Naive thymus-derived CD4-positive, alpha-beta T cell (primary cell): ENCODE measurements at regions not wholly inside any gene's neighbourhood (a gene's known extent, or its start where the extent isn't known, plus 50 kb on each side); places are given as distances from the start of the nearest gene placed in this dataset.

Source experiments
- ATAC-seq: fragments of 150-1000 bp; cut with Tn5 transposase; 2 replicates; pipeline ENCODE4 v1.10.0; 2021; ENCODE audit warnings: mild to moderate bottlenecking, moderate library complexity
- CTCF ChIA-PET: fragments of 350-600 bp; sonication (Branson Sonifier 250); formaldehyde crosslinking; loops from one replicate; lab custom pipeline; 2021; ENCODE audit warnings: antibody characterized with exemption; lab: Charles Lee
- POLR2A ChIA-PET: fragments of 350-600 bp; sonication (Branson Sonifier 250); formaldehyde crosslinking; loops from one replicate; lab custom pipeline; 2021; ENCODE audit warnings: antibody characterized with exemption, inconsistent platforms; lab: Charles Lee
- DNase-seq, 9 donors: peaks; one replicate each; pipeline versions ENCODE4 v3.0.0 to v3.0.0-alpha.2; 2020 to 2022; ENCODE audit warnings: mixed read lengths in 1 of 9
- H3K27ac ChIP-seq: one replicate; pipeline ENCODE4 v1.7.0; 2013; ENCODE audit warnings: mild to moderate bottlenecking, low read depth, low read length, moderate library complexity
- H3K27me3 ChIP-seq, 2 donors: one replicate each; pipeline ENCODE4 v1.7.0; 2013; ENCODE audit warnings: low read length in 2 of 2, mild to moderate bottlenecking in 2 of 2, moderate library complexity in 2 of 2; ENCODE audit not compliant: control insufficient read depth in 2 of 2, insufficient read depth in 2 of 2
- H3K36me3 ChIP-seq, 3 experiments: 1 replicate in 2 of 3; 2 replicates in 1 of 3; pipeline ENCODE4 v1.7.0; 2013; ENCODE audit warnings: low read length in 3 of 3, mild to moderate bottlenecking in 3 of 3, moderate library complexity in 1 of 3; ENCODE audit not compliant: insufficient read depth in 3 of 3, control insufficient read depth in 2 of 3
- H3K4me1 ChIP-seq, 2 donors: one replicate each; pipeline ENCODE4 v1.7.0; 2013; ENCODE audit warnings: low read length in 2 of 2, mild to moderate bottlenecking in 2 of 2, moderate library complexity in 1 of 2; ENCODE audit not compliant: control insufficient read depth in 2 of 2, insufficient read depth in 2 of 2
- H3K4me3 ChIP-seq: 2 replicates; pipeline ENCODE4 v1.7.0; 2013; ENCODE audit warnings: mild to moderate bottlenecking, low read length
- H3K9me3 ChIP-seq, 3 experiments: 1 replicate in 2 of 3; 2 replicates in 1 of 3; pipeline ENCODE4 v1.7.0; 2013; ENCODE audit warnings: low read length in 3 of 3; ENCODE audit not compliant: control insufficient read depth in 2 of 3
- H3K27ac Mint-ChIP-seq, 9 donors: one replicate each; pipeline ENCODE4 v1.8.0; 2020 to 2022; ENCODE audit warnings: mixed read lengths in 9 of 9, mild to moderate bottlenecking in 8 of 9, moderate library complexity in 5 of 9, inconsistent platforms in 2 of 9
- H3K27me3 Mint-ChIP-seq, 5 donors: one replicate each; pipeline ENCODE4 v1.8.0; 2021 to 2022; ENCODE audit warnings: mixed read lengths in 5 of 5, mild to moderate bottlenecking in 1 of 5
- H3K36me3 Mint-ChIP-seq, 5 donors: one replicate each; pipeline ENCODE4 v1.8.0; 2020 to 2022; ENCODE audit warnings: mixed read lengths in 5 of 5, mild to moderate bottlenecking in 3 of 5, inconsistent platforms in 1 of 5
- H3K4me1 Mint-ChIP-seq, 7 donors: one replicate each; pipeline ENCODE4 v1.8.0; 2020 to 2022; ENCODE audit warnings: mixed read lengths in 7 of 7, mild to moderate bottlenecking in 3 of 7, inconsistent platforms in 1 of 7
- H3K4me3 Mint-ChIP-seq, 10 donors: one replicate each; pipeline ENCODE4 v1.8.0; 2020 to 2022; ENCODE audit warnings: mild to moderate bottlenecking in 10 of 10, mixed read lengths in 10 of 10, moderate library complexity in 6 of 10, inconsistent platforms in 2 of 10
- H3K9me3 Mint-ChIP-seq, 11 donors: one replicate each; pipeline ENCODE4 v1.8.0; 2020 to 2022; ENCODE audit warnings: mixed read lengths in 11 of 11, mild to moderate bottlenecking in 4 of 11, inconsistent platforms in 1 of 11, moderate library complexity in 1 of 11
- intact Hi-C, 2 donors: fragments of 100-400 bp; cut with micrococcal nuclease; formaldehyde crosslinking; loops; one replicate each; pipeline ENCODE4 v1.15.1; 2023

DNA sequence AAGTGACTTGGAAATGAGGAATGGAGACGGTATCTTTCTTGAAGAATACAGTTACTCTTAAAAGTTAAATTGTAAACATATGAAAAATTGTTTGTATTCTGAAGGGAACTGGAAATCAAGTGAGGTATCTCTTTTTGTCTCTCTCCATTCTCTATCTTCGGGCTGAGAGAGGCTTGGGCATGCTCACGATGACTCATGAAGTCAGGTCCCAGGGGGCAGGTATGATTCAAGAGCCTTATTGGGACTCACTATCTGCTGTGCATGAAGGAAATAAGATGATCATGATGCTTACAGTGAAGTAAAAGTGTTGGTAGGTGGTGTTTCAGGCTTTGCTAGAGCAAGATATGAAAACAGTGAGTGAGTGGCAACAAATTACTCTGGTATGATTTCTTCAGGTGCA, 200.4 kb upstream of the PITX2 start:
- Mint-ChIP-seq H3K9me3 (peaks cover 0 to 5% (median 0%) of the 10 kb centered on the region in 11 donors), H3K27ac (no peak overlapping the region), H3K4me3 (no peak overlapping the region), H3K36me3 (no peaks in the 10 kb centered on the region), H3K4me1 (no peaks in the 10 kb centered on the region), H3K27me3 (no peaks in the 10 kb centered on the region)
- Histone ChIP-seq H3K27ac (no peak overlapping the region), H3K4me3 (no peak overlapping the region), H3K27me3 (no peaks in the 10 kb centered on the region), H3K36me3 (no peaks in the 10 kb centered on the region), H3K9me3 (no peaks in the 10 kb centered on the region), H3K4me1 (no peaks in the 10 kb centered on the region)
- DNase-seq (no peak), ATAC-seq (no peak)
- intact Hi-C loops, result no loop called here
- ChIA-PET POLR2A (no interaction called here), CTCF (no interaction called here)

DNA sequence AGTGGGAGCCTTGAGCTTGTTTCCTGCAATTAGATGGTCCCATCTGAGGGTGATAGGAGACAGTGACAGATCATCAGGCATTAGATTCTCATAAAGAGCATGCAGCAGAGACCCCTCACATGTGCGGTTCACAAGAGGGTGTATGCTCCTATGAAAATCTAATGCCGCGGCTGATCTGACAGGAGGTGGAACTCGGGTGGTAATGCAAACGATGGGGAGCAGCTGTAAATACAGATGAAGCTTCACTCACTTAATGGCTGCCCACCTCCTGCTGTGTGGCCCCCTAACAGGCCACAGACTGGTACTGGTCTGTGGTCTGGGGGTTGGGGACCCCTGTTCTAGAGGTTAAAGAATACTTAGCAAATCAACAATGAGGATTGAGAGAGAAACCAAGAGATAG, 201.5 kb upstream of the PITX2 start:
- no peaks in the 10 kb centered on the region for H3K4me1 ChIP-seq
- Mint-ChIP-seq H3K27ac (no peak overlapping the region), H3K4me3 (no peak overlapping the region), H3K27me3 (no peaks in the 10 kb centered on the region), H3K36me3 (no peaks in the 10 kb centered on the region), H3K4me1 (no peaks in the 10 kb centered on the region), H3K9me3 (peaks cover 0 to 5% (median 1%) of the 10 kb centered on the region in 11 donors)
- no peaks in the 10 kb centered on the region for H3K27me3 ChIP-seq
- POLR2A ChIA-PET, result no interaction called here
- H3K27ac ChIP-seq, result no peak overlapping the region
- CTCF ChIA-PET, result no interaction called here
- no peak for DNase-seq
- no peaks in the 10 kb centered on the region for H3K36me3 ChIP-seq
- intact Hi-C loops, result no loop called here
- H3K4me3 ChIP-seq, result no peak overlapping the region
- no peak for ATAC-seq
- H3K9me3 ChIP-seq, result no peaks in the 10 kb centered on the region

DNA sequence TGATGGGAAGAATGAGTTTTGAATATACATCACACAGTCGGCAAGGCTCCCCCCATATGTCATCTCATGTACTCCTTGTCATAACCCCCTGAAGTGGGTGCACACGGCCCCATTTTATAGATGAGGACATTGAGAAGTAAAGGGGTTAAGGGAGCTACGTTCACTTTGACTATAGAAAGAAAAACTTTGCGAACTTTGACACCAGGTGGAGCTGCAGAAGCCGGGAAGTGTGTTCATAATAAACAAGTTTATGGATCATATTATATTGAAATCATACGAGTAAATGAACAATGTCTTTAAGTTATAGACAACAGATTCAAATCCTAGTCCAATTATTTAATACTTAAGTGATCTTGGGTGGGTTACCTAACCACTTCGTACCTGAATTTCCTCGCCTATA, 203.8 kb upstream of the PITX2 start:
- intact Hi-C loops, result no loop called here

DNA sequence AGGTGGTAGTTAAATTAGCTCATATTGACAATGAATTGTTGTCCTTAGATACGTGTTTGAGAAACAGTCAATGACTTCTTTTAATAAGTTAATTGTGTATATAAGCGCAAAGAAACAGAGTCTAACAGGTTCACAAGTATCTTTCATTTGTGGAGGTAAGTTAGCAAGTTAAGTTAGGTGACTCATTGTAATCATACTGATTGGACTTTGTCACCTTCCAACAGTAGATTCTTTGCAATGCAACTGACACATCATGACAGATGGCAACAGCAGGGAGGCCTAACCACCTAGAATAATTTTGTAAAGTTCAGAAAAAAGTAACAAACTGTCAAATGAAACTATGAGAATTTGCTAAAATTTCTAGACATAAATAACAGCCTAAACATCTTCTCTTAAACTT, 207.6 kb upstream of the PITX2 start:
- no peak overlapping the region for H3K27ac Mint-ChIP-seq
- Histone ChIP-seq H3K4me1 (no peaks in the 10 kb centered on the region), H3K9me3 (no peaks in the 10 kb centered on the region), H3K36me3 (no peaks in the 10 kb centered on the region), H3K4me3 (no peak overlapping the region), H3K27me3 (no peaks in the 10 kb centered on the region), H3K27ac (no peak overlapping the region)
- intact Hi-C loops, result no loop called here
- peaks cover 0 to 10% (median under 1%) of the 10 kb centered on the region in 11 donors for H3K9me3 Mint-ChIP-seq
- CTCF ChIA-PET, result no interaction called here
- no peak for DNase-seq
- no peaks in the 10 kb centered on the region for H3K27me3 Mint-ChIP-seq
- POLR2A ChIA-PET, result no interaction called here
- H3K4me3 Mint-ChIP-seq, result no peak overlapping the region
- no peaks in the 10 kb centered on the region for H3K4me1 Mint-ChIP-seq
- no peak for ATAC-seq
- no peaks in the 10 kb centered on the region for H3K36me3 Mint-ChIP-seq

More for the DNA sequence above, 203.8 kb upstream of the PITX2 start:
- H3K9me3 ChIP-seq, result no peaks in the 10 kb centered on the region
- no peak overlapping the region for H3K4me3 ChIP-seq
- no peak overlapping the region for H3K4me3 Mint-ChIP-seq
- H3K4me1 Mint-ChIP-seq, result no peaks in the 10 kb centered on the region
- H3K36me3 Mint-ChIP-seq, result no peaks in the 10 kb centered on the region
- DNase-seq (no peak), ATAC-seq (no peak)
- H3K27ac ChIP-seq, result no peak overlapping the region
- H3K4me1 ChIP-seq, result no peaks in the 10 kb centered on the region
- POLR2A ChIA-PET, result no interaction called here
- peaks cover 0 to 10% (median 2%) of the 10 kb centered on the region in 11 donors for H3K9me3 Mint-ChIP-seq
- no peaks in the 10 kb centered on the region for H3K36me3 ChIP-seq
- no peak overlapping the region for H3K27ac Mint-ChIP-seq
- no peaks in the 10 kb centered on the region for H3K27me3 ChIP-seq
- no peaks in the 10 kb centered on the region for H3K27me3 Mint-ChIP-seq
- CTCF ChIA-PET, result no interaction called here

DNA sequence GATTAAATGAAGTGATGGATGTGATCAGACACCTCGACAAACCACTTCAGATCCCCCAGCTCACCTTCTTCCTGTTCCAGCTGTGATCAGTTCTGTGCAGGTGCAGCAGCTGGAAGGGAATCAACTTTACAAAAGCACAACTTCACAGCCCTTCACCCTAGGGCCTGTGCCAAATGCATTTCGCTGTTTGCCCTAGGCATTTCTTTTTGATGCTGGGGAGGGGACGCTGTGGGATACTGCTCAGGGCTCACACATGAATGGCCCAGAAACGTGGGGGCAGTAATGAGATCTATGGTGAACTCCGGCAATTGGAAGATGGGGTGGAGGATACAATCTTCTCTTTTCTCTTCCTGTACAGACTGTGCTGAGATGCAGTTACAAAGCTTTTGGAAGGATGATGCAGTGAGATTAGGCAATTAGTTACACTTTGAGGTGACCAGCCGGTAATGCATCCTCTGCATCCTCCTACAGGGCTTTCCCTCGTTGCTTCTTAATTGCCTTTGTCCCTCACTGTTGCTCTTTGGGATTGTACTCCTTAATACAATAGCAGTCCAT, 215.1 kb upstream of the PITX2 start:
- no peak overlapping the region for H3K27ac ChIP-seq
- H3K27ac Mint-ChIP-seq, result no peak overlapping the region
- no peak overlapping the region for H3K4me3 ChIP-seq
- CTCF ChIA-PET, result no interaction called here
- intact Hi-C loops, result no loop called here
- H3K9me3 ChIP-seq, result no peaks in the 10 kb centered on the region
- H3K27me3 Mint-ChIP-seq, result no peaks in the 10 kb centered on the region
- no peaks in the 10 kb centered on the region for H3K36me3 Mint-ChIP-seq
- H3K36me3 ChIP-seq, result no peaks in the 10 kb centered on the region
- POLR2A ChIA-PET, result no interaction called here
- no peaks in the 10 kb centered on the region for H3K4me1 Mint-ChIP-seq
- ATAC-seq (no peak), DNase-seq (no peak)
- no peaks in the 10 kb centered on the region for H3K27me3 ChIP-seq
- no peaks in the 10 kb centered on the region for H3K4me1 ChIP-seq
- no peak overlapping the region for H3K4me3 Mint-ChIP-seq
- peaks cover 0 to 5% (median 0%) of the 10 kb centered on the region in 11 donors for H3K9me3 Mint-ChIP-seq

DNA sequence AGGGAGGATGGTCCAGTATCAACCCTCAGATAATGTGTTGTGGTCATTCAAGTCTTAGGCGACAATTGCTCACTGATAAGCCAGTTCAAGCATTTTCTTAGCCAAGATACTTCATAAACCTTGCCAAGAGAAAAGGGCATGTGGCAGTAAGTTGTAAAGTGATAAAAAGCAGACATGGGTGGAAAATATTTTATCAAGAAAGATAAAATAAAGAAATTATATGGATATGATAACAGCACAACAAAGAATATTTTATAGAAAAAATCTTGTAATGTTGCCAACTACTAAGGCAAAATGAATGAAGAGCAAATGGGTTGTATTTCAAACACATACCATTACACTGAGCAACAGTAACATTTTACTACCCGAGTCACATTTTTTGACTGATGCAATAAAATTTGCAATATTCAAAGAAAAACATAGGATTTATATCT, 217.4 kb upstream of the PITX2 start:
- Mint-ChIP-seq H3K27me3 (no peaks in the 10 kb centered on the region), H3K4me1 (no peaks in the 10 kb centered on the region), H3K4me3 (no peak overlapping the region), H3K27ac (no peak overlapping the region), H3K36me3 (no peaks in the 10 kb centered on the region), H3K9me3 (peaks cover 0 to 12% (median 0%) of the 10 kb centered on the region in 11 donors)
- CTCF ChIA-PET, result no interaction called here
- Histone ChIP-seq H3K4me1 (no peaks in the 10 kb centered on the region), H3K27me3 (no peaks in the 10 kb centered on the region), H3K36me3 (no peaks in the 10 kb centered on the region), H3K9me3 (no peaks in the 10 kb centered on the region), H3K27ac (no peak overlapping the region), H3K4me3 (no peak overlapping the region)
- intact Hi-C loops, result no loop called here
- no peak for DNase-seq
- no peak for ATAC-seq
- POLR2A ChIA-PET, result no interaction called here

DNA sequence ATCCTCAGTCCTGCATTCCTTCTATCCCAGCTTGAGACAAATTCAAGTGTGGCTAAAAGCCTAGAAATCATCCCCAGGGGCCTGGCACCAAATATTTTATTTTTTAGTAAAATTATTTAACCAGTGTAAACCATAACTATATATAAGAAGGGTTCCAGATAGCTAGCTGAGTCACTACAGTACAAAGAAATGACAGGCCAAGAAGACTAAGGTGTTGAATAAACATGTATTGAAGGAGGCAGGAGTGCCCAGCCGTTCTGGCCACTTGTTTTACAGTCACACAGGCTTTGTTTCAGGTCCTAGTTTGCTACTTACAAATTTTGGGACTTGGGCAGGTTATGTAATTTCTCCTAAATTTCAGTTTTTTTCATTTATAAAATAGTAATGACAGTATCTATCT, 225.9 kb upstream of the PITX2 start:
- Histone ChIP-seq H3K9me3 (no peaks in the 10 kb centered on the region), H3K27ac (no peak overlapping the region), H3K4me3 (no peak overlapping the region), H3K36me3 (no peaks in the 10 kb centered on the region), H3K4me1 (no peaks in the 10 kb centered on the region), H3K27me3 (no peaks in the 10 kb centered on the region)
- Mint-ChIP-seq H3K4me3 (no peak overlapping the region), H3K36me3 (no peaks in the 10 kb centered on the region), H3K9me3 (peaks cover 0 to 9% (median 0%) of the 10 kb centered on the region in 11 donors), H3K27me3 (no peaks in the 10 kb centered on the region), H3K4me1 (no peaks in the 10 kb centered on the region), H3K27ac (no peak overlapping the region)
- intact Hi-C loops, result no loop called here
- ChIA-PET CTCF (no interaction called here), POLR2A (no interaction called here)
- DNase-seq (no peak), ATAC-seq (no peak)
